ENCODE measurements at regions not wholly inside any gene's neighbourhood (a gene's known extent, or its start where the extent isn't known, plus 50 kb on each side); places are given as distances from the start of the nearest gene placed in this dataset.

- Histone ChIP-seq H3K9me2 (replicated peaks; ENCODE audit: low read length) (no peaks in the 10 kb centered on the region), H2AFZ (ENCODE audit: low read length) (no peak overlapping the region), H3K9me3 (ENCODE audit: low read length) (no peaks in the 10 kb centered on the region), H3K4me3 (ENCODE audit: low read length) (no peak overlapping the region), H3K36me3 (ENCODE audit: low read depth, low read length) (no peaks in the 10 kb centered on the region), H3K27ac (ENCODE audit: low read length) (no peak overlapping the region), H4K20me1 (ENCODE audit: low read length) (no peaks in the 10 kb centered on the region), H3K4me2 (ENCODE audit: low read length) (no peak overlapping the region), H3K27me3 (ENCODE audit: low read length) (no peaks in the 10 kb centered on the region), H3K4me1 (ENCODE audit: insufficient read depth, low read length) (no peaks in the 10 kb centered on the region), H3F3A (ENCODE audit: low read length, unreplicated experiment) (no peaks in the 10 kb centered on the region), H3K9ac (ENCODE audit: low read length) (no peak overlapping the region), H3K79me2 (ENCODE audit: low read length) (no peaks in the 10 kb centered on the region)
- intact Hi-C loops (cut with micrococcal nuclease) = no loop called here
- POLR2A ChIA-PET (ENCODE audit: unreplicated experiment) = no interaction called here
- TF ChIP-seq EZH2phosphoT487 (IDR thresholded peaks at IDR 0.05; ENCODE audit: borderline replicate concordance, low read length) (no peak), EZH2 (IDR thresholded peaks at IDR 0.05; ENCODE audit: low read length, unreplicated experiment) (no peak), CTCF (conservative IDR thresholded peaks at IDR 0.05; ENCODE audit: low read depth, low read length) (no peak)
- no TSS peak for BruUV-seq (replicated peaks)
- CTCF ChIA-PET = no interaction called here
- ATAC-seq (no peak), DNase-seq (no peak)
These were observed 1314.3 kb upstream of the CELF4 start for GRCh38 chr18:38879871-38880270.

GRCh38 chr18:38872342-38872741, 1306.7 kb upstream of the CELF4 start:
- no peaks in the 10 kb centered on the region for H3K9me2 ChIP-seq (replicated peaks; ENCODE audit: low read length)
- no peaks in the 10 kb centered on the region for H3K36me3 ChIP-seq (ENCODE audit: low read depth, low read length)
- H3K27me3 ChIP-seq (ENCODE audit: low read length) = no peaks in the 10 kb centered on the region

GRCh38 chr18:38868757-38869156, 1303.2 kb upstream of the CELF4 start:
- Histone ChIP-seq H3K9me3 (ENCODE audit: low read length) (no peaks in the 10 kb centered on the region), H4K20me1 (ENCODE audit: low read length) (no peaks in the 10 kb centered on the region), H3K4me1 (ENCODE audit: insufficient read depth, low read length) (no peaks in the 10 kb centered on the region), H3K9me2 (replicated peaks; ENCODE audit: low read length) (no peaks in the 10 kb centered on the region), H3K9ac (ENCODE audit: low read length) (no peak overlapping the region), H3K36me3 (ENCODE audit: low read depth, low read length) (no peaks in the 10 kb centered on the region), H2AFZ (ENCODE audit: low read length) (no peak overlapping the region), H3K27ac (ENCODE audit: low read length) (no peak overlapping the region), H3K4me2 (ENCODE audit: low read length) (no peak overlapping the region), H3F3A (ENCODE audit: low read length, unreplicated experiment) (no peaks in the 10 kb centered on the region), H3K79me2 (ENCODE audit: low read length) (no peaks in the 10 kb centered on the region), H3K27me3 (ENCODE audit: low read length) (no peaks in the 10 kb centered on the region), H3K4me3 (ENCODE audit: low read length) (no peak overlapping the region)
- TF ChIP-seq EZH2phosphoT487 (IDR thresholded peaks at IDR 0.05; ENCODE audit: borderline replicate concordance, low read length) (no peak), EZH2 (IDR thresholded peaks at IDR 0.05; ENCODE audit: low read length, unreplicated experiment) (no peak), CTCF (conservative IDR thresholded peaks at IDR 0.05; ENCODE audit: low read depth, low read length) (no peak)
- DNase-seq (no peak), ATAC-seq (no peak)
- CTCF ChIA-PET = no interaction called here
- POLR2A ChIA-PET (ENCODE audit: unreplicated experiment) = no interaction called here
- intact Hi-C loops (cut with micrococcal nuclease) = no loop called here
- BruUV-seq (replicated peaks) = no TSS peak

More at GRCh38 chr18:38872342-38872741, 1306.7 kb upstream of the CELF4 start:
- Histone ChIP-seq H3K4me2 (ENCODE audit: low read length) (no peak overlapping the region), H3K9me3 (ENCODE audit: low read length) (no peaks in the 10 kb centered on the region), H2AFZ (ENCODE audit: low read length) (no peak overlapping the region), H3F3A (ENCODE audit: low read length, unreplicated experiment) (no peaks in the 10 kb centered on the region), H3K9ac (ENCODE audit: low read length) (no peak overlapping the region), H3K4me3 (ENCODE audit: low read length) (no peak overlapping the region), H3K4me1 (ENCODE audit: insufficient read depth, low read length) (no peaks in the 10 kb centered on the region), H3K79me2 (ENCODE audit: low read length) (no peaks in the 10 kb centered on the region), H4K20me1 (ENCODE audit: low read length) (no peaks in the 10 kb centered on the region), H3K27ac (ENCODE audit: low read length) (no peak overlapping the region)
- POLR2A ChIA-PET (ENCODE audit: unreplicated experiment) = no interaction called here
- CTCF ChIA-PET = no interaction called here
- no TSS peak for BruUV-seq (replicated peaks)
- DNase-seq (no peak), ATAC-seq (no peak)
- TF ChIP-seq CTCF (conservative IDR thresholded peaks at IDR 0.05; ENCODE audit: low read depth, low read length) (no peak), EZH2 (IDR thresholded peaks at IDR 0.05; ENCODE audit: low read length, unreplicated experiment) (no peak), EZH2phosphoT487 (IDR thresholded peaks at IDR 0.05; ENCODE audit: borderline replicate concordance, low read length) (no peak)
- intact Hi-C loops (cut with micrococcal nuclease) = no loop called here
